ENCODE measurements at regions not wholly inside any gene's neighbourhood (a gene's known extent, or its start where the extent isn't known, plus 50 kb on each side); places are given as distances from the start of the nearest gene placed in this dataset.
"Not testable (repeated sequence)": the region's sequence is repeated elsewhere in the genome, so short reads cannot be mapped to it uniquely, and the experiment has no call there.

DNA sequence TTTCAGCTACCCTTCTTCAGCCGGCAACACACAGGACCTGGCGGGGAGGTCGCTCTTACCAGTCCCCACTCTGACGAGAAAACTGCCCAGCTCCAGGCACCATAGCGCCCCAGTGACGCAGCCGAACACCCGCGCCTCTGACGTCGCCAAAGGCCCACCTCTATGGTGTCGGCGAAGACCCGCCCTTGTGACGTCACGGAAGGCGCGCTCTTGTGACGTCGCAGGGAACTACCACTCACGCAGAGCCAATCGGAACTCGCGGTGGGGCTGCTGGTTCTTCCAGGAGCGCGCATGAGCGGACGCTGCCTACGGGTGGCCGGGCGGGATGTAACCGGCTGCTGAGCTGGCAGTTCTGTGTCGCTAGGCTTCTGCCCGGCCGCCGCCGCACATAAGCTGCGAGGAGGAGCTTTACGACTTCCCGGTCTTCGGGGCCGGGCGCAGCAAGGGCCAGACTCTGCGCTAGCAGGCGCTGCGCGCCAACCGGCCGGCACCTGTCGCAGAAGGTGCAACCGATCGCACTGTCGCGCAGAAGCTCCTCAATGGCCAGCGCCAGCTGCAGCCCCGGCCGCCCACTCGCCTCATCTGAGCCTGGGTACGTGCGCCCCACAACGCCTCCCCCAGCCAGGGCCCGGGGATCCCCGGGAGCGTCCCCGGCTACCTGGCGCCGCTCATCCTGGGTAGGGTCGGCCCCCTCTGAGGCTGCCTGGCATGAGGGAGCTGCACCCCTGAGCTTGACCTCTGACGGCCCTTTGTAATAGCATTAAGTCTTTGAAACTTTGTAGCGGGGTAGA lies 121.3 kb upstream of the FBXO28 start:
- peak; percentile 99 to 100 for DNase-seq (ENCODE audit: low read depth in 2 of 2)

DNA sequence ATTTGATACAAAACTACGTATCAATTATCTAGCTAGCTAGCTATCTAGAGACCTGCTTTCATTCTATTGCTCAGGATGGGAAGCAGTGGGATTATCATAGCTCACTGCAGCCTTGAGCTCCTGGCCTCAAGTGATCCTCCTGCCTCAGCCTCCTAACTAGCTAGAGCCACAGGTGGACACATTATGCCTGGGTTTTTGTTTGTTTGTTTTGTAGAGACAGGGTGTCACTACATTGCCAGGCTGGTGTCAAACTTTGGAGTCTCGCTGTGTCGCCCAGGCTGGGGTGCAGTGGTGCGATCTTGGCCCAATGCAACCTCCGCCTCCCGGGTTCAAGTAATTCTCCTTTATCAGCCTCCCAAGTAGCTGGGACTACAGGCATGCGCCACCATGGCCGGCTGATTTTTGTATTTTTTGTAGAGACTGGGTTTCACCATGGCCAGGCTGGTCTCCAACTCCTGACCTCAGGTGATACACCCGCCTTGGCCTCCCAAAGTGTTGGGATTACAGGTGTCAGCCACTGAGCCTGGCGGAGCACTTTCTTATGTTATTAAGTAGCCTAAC lies 122.5 kb upstream of the FBXO28 start:
- not testable (repeated sequence) for DNase-seq (ENCODE audit: low read depth in 2 of 2)

DNA sequence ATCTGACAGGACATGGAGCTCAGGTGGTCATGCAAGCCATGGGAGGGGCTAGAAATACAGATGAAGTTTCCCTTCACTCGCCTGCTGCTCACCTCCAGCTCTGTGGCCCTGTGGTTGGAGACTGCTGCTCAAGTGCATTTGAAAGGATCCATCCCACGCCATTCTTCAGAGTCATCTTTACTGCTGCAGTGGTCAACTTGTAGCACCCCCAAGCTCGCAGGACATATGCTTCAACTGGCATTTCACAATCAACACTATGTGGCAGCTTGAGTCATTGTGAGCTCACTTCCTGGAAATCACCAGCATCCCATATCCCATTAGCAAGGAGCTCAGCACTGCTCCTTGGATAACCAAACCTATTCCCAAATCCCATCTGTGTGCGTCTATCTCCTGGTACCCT lies 116.2 kb upstream of the TP53BP2 start:
- DNase-seq (ENCODE audit: low read depth in 2 of 2) = not testable (repeated sequence)

DNA sequence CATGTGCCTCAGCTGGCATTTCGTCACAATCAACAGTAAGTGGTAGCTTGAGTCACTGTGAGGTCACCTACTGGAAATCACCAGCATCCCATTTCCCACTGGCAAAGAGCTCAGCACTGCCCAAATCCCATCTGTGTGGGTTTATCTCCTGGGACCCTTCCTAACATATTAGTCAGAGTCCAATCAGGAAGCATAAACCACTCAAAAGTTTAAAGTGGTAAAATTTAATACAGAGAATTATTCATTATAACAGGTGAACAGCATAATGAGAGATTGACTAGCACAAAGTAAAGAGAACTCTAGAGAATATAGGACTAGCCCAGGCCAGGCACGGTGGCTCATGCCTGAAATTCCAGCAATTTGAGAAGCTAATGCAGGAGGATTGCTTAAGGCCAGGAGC lies 107.1 kb upstream of the TP53BP2 start:
- DNase-seq (ENCODE audit: low read depth in 2 of 2) = not testable (repeated sequence)

DNA sequence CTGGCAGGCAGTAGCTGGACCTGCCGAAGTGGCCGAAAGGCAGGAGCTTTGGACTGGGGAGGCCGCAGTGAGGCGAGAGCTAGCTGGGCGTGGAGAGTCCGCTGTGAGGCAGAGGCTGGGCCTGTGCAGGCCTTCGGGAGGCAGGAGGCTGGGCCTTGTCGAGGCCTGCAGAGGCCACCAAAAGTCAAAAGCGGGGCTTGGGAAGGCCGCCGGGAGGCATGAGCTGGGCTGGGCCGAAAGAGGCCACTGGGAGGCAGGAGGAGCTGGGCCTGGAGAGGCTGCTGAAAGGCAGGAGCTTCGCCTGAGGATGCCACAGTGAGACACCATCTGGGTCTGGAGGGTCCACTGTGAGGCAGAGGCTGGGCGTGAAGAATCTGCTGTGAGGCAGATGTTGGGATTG lies 105.8 kb upstream of the TP53BP2 start:
- DNase-seq (ENCODE audit: low read depth in 2 of 2) = not testable (repeated sequence)

DNA sequence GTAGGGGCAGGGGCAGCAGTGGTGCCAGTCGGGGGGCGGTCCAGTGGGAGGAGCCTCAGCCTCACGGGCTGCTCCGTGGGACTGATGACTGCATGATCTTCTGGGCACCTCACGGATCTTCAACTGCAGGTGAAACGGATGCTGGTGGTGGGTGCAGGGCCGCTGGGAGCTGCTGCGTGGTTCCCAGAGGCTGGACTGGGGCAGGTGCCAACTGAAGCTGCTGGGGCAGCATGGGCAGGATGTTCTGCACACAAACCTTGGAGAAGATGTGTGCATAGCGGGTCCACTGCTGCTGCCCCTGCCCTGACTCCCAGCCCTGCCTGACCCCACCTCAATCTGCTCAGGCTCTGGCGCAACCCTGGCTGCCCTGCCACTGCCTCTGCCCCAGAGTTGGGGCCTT lies 104.2 kb upstream of the TP53BP2 start:
- DNase-seq (ENCODE audit: low read depth in 2 of 2) = not testable (repeated sequence)

DNA sequence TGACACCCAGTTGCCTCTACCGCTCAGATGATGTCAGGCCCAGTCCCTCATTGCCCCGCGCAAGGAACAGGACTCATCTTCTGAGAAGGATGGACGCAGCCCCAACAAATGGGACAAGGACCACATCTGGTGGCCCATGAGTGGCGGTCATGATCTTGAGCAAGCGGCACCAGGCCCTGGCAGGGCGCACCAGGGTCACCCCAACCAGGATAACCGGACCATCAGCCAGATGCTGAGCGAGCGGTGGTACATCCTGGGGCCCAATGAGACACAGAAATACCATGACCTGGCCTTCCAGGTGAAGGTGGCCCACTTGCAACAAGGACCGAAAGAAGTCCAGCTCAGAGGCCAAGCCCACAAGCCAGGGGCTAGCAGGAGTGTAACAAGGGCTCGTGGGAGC lies 102.3 kb upstream of the TP53BP2 start:
- not testable (repeated sequence) for DNase-seq (ENCODE audit: low read depth in 2 of 2)

DNA sequence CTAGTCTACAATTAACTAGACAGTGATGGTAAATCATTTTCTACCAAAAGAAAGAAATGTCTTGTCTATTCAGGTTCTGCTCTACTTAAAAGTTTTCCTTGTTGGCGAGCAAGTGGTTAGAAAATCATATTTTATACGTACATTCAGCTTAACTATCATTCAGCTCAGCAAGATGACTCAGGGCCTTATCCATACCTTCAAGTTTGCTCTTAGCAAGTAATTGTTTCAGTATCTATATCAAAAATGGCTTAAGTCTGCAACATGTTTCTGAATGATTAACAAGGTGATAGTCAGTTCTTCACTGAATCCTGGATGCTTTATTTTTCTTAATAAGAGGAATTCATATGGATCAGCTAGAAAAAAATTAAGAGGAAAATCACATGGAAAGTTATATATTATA lies 90.8 kb upstream of the TP53BP2 start:
- not testable (repeated sequence) for DNase-seq (ENCODE audit: low read depth in 2 of 2)

DNA sequence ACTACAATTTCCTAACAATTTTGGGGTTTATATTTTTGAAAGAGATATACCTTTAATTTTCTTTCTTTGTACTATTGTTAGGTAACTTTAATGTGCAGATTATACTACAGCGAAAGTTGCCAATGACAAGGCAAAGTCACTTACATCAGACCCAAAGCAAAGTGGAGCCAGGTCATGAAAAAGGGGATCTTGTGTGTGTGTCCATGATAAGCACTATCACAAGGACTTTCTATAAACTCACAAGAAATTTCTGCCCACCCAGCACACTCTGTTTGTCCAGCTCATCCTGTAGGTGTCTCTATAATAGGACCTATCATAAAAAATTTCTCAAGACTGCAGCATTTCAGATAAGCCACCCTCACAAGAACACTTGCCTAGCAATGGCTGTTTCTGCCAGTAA lies 85.7 kb upstream of the TP53BP2 start:
- DNase-seq (ENCODE audit: low read depth in 2 of 2) = not testable (repeated sequence)

DNA sequence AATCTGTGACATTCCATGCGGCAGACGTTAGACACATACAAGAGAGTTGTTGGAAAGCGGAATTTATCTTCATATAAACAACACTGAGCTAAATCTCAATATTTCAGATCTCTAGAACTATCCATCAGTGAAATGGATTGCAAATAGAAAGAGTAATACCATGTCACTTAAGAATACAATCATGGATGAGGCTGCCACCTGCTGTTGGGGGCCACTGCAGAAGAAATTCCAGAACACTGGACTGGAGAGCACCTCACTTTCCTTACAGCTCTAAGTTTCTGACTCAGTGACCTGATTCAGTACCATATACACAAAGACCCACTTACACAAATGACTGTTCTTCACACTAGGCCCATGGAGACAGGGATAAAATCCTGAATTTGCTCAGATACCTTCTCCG lies 75.1 kb upstream of the TP53BP2 start:
- DNase-seq (ENCODE audit: low read depth in 2 of 2) = not testable (repeated sequence)

DNA sequence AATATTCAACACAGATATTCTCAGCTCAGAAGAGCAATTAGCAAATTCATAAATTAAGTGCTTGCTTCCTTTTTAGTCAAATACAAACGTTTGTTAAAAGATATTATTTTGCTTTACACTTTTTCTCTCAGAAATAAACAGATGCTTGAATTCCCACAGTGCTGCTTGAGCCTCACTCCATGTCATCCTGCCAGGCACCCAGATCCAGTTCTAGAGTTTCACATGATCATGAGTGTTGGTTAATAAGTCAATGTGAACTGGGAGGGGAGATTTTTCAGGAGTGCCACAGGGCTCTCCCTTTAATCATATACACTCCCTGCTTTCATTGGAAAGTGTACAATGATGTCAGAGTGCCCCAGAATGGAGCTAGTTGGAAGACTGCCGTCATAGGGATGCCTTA lies 69.7 kb upstream of the TP53BP2 start:
- not testable (repeated sequence) for DNase-seq (ENCODE audit: low read depth in 2 of 2)

DNA sequence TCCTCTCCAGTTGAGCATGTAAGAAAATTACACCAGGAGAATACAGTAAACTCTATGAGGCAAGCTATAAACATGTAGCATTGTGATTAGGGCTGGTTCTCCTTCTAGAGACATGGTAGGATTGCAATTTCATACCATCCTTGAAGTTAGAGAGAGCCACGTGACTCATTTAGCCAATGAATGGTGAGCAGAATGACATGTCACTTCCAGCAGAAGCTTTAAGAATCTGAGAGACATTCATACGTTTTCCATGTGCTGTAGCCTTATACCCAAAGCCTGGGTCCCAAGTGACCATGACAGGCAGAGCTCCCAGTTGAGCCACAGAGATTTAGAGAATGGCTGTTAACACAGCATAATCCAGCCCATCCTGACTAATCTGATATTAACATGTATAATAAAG lies 68.0 kb upstream of the TP53BP2 start:
- DNase-seq (ENCODE audit: low read depth in 2 of 2) = not testable (repeated sequence)

DNA sequence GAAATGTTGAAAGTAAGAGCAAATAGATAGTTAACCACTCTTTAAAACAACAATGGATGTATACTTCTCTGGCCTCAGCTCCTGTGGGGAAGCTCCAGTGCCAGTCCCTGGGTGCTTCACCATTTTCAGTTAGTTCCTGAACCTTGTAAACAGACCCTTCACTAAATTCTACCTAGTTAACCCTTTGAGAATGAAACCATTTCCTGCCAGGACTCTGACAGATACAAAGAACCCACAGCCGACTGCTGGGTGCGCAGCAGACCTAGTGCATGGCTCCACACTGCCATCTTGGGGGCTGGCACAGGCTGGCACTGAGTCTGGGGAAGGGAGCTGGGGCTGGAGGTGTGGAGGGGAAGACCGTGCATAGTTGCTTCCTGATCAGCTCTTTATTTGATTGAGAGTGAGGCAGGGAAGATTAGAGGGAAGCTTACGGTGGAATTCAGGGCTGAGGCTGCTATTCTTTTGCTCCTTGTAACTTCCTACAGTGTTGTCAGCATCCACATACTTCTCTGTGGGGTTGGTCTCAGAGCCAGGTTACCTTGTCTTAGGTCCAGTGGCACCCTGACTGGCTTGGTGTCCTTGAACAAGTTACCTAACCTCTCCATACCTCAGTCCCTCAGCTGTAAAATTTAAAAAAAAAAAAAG lies 62.3 kb upstream of the TP53BP2 start:
- not testable (repeated sequence) for DNase-seq (ENCODE audit: low read depth in 2 of 2)

DNA sequence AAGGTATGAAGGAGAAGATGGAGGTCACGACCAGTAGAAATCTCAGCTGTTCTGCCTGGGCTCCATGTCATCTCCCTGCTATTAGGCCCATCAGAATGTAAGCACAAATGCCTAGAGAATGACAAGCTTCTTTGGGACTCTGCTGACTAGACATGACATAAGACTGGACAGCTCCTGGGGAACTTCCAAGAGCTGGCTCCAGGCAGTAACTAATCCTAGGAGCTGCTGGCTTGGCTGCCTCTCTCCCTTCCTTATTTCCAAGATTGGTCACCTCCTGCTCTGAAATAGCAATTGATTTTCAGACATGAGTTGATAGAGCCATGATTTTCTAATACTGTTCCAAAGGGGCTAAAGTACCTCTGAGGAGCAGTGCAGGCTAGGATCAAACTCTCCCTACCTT lies 57.5 kb upstream of the TP53BP2 start:
- DNase-seq (ENCODE audit: low read depth in 2 of 2) = not testable (repeated sequence)

DNA sequence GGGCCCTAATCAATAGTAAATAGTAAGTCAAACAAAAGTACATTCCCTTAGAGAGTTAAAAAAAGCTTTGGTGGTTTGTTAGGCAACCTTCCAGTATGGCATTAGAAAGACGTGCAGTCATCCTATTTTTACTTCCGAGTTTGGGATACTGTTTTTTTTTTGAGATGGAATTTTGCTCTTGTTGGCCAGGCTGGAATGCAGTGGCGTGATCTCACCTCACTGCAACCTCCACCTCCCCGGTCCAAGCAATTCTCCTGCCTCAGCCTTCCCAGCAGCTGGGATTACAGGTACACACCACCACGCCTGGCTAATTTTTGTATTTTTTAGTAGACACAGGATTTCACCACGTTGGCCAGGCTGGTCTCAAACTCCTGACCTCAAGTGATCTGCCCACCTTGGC lies 54.0 kb upstream of the TP53BP2 start:
- DNase-seq (ENCODE audit: low read depth in 2 of 2) = not testable (repeated sequence)

DNA sequence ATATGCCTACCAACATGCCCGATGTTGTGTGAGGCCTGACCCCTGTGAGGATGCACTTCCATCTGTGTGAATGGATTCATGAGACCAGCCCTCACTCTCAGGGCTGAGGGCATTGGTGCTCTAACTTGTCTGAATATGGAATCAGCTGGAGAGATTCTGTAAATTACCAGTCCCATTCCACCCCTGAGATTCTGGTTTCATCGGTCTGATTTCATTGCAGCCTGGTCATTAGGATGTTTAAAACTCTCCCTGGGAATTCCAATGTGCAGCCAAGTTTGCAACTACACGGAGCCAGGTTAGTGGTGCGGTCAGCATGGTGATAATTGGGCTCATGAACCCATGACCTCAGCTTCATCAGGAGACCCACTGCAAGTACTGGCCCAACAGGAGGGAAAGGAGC lies 51.4 kb upstream of the TP53BP2 start:
- not testable (repeated sequence) for DNase-seq (ENCODE audit: low read depth in 2 of 2)

DNA sequence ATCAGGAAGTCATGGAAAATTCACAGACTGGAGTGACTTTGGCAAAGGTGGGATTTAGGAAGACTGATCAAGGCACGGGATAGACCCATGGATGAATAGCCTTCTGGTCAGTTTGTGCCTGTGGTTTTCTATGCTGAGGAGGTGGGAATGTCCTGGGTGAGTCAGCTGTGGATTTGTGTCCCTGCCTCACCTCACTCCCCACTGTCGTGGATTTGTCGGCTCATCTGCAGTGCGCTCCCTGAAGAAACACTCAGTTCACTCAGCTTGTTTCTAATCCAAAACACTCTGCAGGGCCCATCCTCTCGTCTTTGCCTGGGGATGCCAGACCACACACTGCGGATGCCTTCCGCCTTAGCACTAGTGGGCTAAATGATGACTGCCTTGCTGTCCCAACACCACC lies 50.2 kb upstream of the TP53BP2 start:
- DNase-seq (ENCODE audit: low read depth in 2 of 2) = not testable (repeated sequence)

All from stimulated activated CD8-positive, alpha-beta memory T cell treated with anti-CD3 and anti-CD28 coated beads, Interleukin-2, amount 100 ng/mL, for 1 hour (primary cell).